ENCODE measurements at regions not wholly inside any gene's neighbourhood (a gene's known extent, or its start where the extent isn't known, plus 50 kb on each side); places are given as distances from the start of the nearest gene placed in this dataset.

- TF ChIP-seq, protein P1, sequence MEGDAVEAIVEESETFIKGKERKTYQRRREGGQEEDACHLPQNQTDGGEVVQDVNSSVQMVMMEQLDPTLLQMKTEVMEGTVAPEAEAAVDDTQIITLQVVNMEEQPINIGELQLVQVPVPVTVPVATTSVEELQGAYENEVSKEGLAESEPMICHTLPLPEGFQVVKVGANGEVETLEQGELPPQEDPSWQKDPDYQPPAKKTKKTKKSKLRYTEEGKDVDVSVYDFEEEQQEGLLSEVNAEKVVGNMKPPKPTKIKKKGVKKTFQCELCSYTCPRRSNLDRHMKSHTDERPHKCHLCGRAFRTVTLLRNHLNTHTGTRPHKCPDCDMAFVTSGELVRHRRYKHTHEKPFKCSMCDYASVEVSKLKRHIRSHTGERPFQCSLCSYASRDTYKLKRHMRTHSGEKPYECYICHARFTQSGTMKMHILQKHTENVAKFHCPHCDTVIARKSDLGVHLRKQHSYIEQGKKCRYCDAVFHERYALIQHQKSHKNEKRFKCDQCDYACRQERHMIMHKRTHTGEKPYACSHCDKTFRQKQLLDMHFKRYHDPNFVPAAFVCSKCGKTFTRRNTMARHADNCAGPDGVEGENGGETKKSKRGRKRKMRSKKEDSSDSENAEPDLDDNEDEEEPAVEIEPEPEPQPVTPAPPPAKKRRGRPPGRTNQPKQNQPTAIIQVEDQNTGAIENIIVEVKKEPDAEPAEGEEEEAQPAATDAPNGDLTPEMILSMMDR (IDR thresholded peaks at IDR 0.05): no peak
- no peak for TF ChIP-seq POLR2AphosphoS5 (IDR thresholded peaks at IDR 0.05; ENCODE audit: low read depth, low read length)
- no peak for TF ChIP-seq NFIC (IDR thresholded peaks at IDR 0.05; ENCODE audit: borderline replicate concordance)
- TF ChIP-seq, protein P2, sequence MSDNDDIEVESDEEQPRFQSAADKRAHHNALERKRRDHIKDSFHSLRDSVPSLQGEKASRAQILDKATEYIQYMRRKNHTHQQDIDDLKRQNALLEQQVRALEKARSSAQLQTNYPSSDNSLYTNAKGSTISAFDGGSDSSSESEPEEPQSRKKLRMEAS (IDR thresholded peaks at IDR 0.05; ENCODE audit: low read depth): no peak
- no peak for TF ChIP-seq FOXJ3 (CRISPR knock-in tag; IDR thresholded peaks at IDR 0.05)
- TF ChIP-seq TEAD4 (IDR thresholded peaks at IDR 0.05; ENCODE audit: borderline replicate concordance, insufficient read depth): no peak
- no peak for TF ChIP-seq RXRA (IDR thresholded peaks at IDR 0.05; ENCODE audit: borderline replicate concordance, low read depth)
- TF ChIP-seq YY1 (IDR thresholded peaks at IDR 0.05; ENCODE audit: low read depth): no peak
- no peak for TF ChIP-seq RAD21 (IDR thresholded peaks at IDR 0.05; ENCODE audit: low read length)
- no peak for TF ChIP-seq MXI1 (IDR thresholded peaks at IDR 0.05; ENCODE audit: low read depth, low read length)
Observed at GRCh38 chr2:149808556-149808955, 221.0 kb upstream of the MMADHC start.
